H1 (cell line): ENCODE measurements at regions not wholly inside any gene's neighbourhood (a gene's known extent, or its start where the extent isn't known, plus 50 kb on each side); places are given as distances from the start of the nearest gene placed in this dataset.

Experiments used
- CTCF ChIA-PET: fragments of 300-600 bp; sonication (Branson Sonifier 250); formaldehyde crosslinking; loops from one replicate; lab custom pipeline; 2021; ENCODE audit not compliant: partially characterized antibody; lab: Charles Lee
- POLR2A ChIA-PET: fragments of 300-600 bp; sonication (Branson Sonifier 250); formaldehyde crosslinking; loops from one replicate; lab custom pipeline; 2021; ENCODE audit warnings: inconsistent platforms; ENCODE audit not compliant: partially characterized antibody; lab: Charles Lee
- DNase-seq, 2 experiments: peaks; one replicate each; pipeline versions ENCODE4 v3.0.0 to v3.0.0-alpha.2; 2010 to 2022; ENCODE audit warnings: low spot score in 2 of 2, low read depth in 1 of 2, mixed read lengths in 1 of 2
- FAIRE-seq: peaks from 2 replicates; lab custom pipeline; 2011; peaks lifted over from hg19 to GRCh38; lab: Jason Lieb, UNC
- H2AFZ ChIP-seq: 2 replicates; pipeline ENCODE4 v1.8.1; 2012; ENCODE audit warnings: low read length, inconsistent platforms
- H2AK5ac ChIP-seq: 2 replicates; pipeline ENCODE4 v1.6.1; 2013; ENCODE audit warnings: low read depth, low read length
- H2BK120ac ChIP-seq: replicated peaks from 2 replicates; pipeline ENCODE3; 2013; ENCODE audit warnings: low read depth, low read length, inconsistent platforms
- H2BK12ac ChIP-seq: 2 replicates; pipeline ENCODE4 v1.6.1; 2013; ENCODE audit warnings: low read depth, low read length
- H2BK15ac ChIP-seq: 2 replicates; pipeline ENCODE4 v1.6.1; 2013; ENCODE audit warnings: low read length
- H2BK20ac ChIP-seq: 2 replicates; pipeline ENCODE4 v1.6.1; 2013; ENCODE audit warnings: low read length
- H2BK5ac ChIP-seq: 2 replicates; pipeline ENCODE4 v1.6.1; 2013; ENCODE audit warnings: low read depth, low read length
- H3K14ac ChIP-seq: 2 replicates; pipeline ENCODE4 v1.6.1; 2013; ENCODE audit warnings: inconsistent platforms; ENCODE audit not compliant: insufficient read length
- H3K18ac ChIP-seq: 2 replicates; pipeline ENCODE4 v1.6.1; 2013; ENCODE audit warnings: low read length; ENCODE audit errors: extremely low read depth
- H3K23ac ChIP-seq: 2 replicates; pipeline ENCODE4 v1.6.1; 2013; ENCODE audit warnings: inconsistent platforms; ENCODE audit not compliant: insufficient read length
- H3K23me2 ChIP-seq: 2 replicates; pipeline ENCODE4 v1.6.1; 2013; ENCODE audit warnings: low read depth, low read length
- H3K27ac ChIP-seq: 2 replicates; pipeline ENCODE4 v1.6.1; 2011; ENCODE audit warnings: low read depth, low read length, inconsistent platforms
- H3K27me3 ChIP-seq, 4 experiments: replicated peaks in 1 of 4; 1 replicate in 1 of 4; 2 replicates in 3 of 4; pipeline versions ENCODE4 v1.6.1 to v1.8.1; 2011 to 2013; ENCODE audit warnings: low read length in 3 of 4, mild to moderate bottlenecking in 3 of 4, inconsistent platforms in 2 of 4, mixed read lengths in 2 of 4, moderate library complexity in 1 of 4; ENCODE audit not compliant: control insufficient read depth in 3 of 4, insufficient read depth in 3 of 4; ENCODE audit errors: extremely low read depth in 1 of 4
- H3K36me3 ChIP-seq, 4 experiments: 2 replicates each; pipeline versions ENCODE4 v1.6.1 to v1.8.1; 2011 to 2013; ENCODE audit warnings: mild to moderate bottlenecking in 4 of 4, low read length in 3 of 4, moderate library complexity in 2 of 4, control low read depth in 1 of 4, inconsistent platforms in 1 of 4; ENCODE audit not compliant: insufficient read depth in 4 of 4, control insufficient read depth in 2 of 4
- H3K4ac ChIP-seq: replicated peaks from 2 replicates; pipeline ENCODE3; 2013; ENCODE audit warnings: low read length, low read depth, mixed read lengths, inconsistent platforms; ENCODE audit not compliant: insufficient read length
- H3K4me1 ChIP-seq, 4 experiments: replicated peaks in 1 of 4; 1 replicate in 1 of 4; 2 replicates in 3 of 4; pipeline versions ENCODE4 v1.6.1 to v1.8.1; 2011 to 2013; ENCODE audit warnings: low read length in 3 of 4, inconsistent platforms in 2 of 4, mixed read lengths in 1 of 4; ENCODE audit not compliant: insufficient read depth in 4 of 4, control insufficient read depth in 3 of 4
- H3K4me2 ChIP-seq, 2 experiments: 2 replicates each; pipeline versions ENCODE4 v1.6.1 to v1.8.1; 2011 to 2013; ENCODE audit warnings: low read depth in 2 of 2, low read length in 2 of 2, control low read depth in 1 of 2, inconsistent platforms in 1 of 2, mild to moderate bottlenecking in 1 of 2; ENCODE audit not compliant: insufficient read depth in 1 of 2
- H3K4me3 ChIP-seq, 4 experiments: fragments of 200-600, 300-600 bp in 1 of 4; sonication (generic), shearing (Covaris generic), sonication (Bioruptor Twin) in 1 of 4; 2 replicates each; pipeline versions ENCODE4 v1.5.1 to v1.8.1; 2011 to 2016; ENCODE audit warnings: low read length in 4 of 4, low read depth in 3 of 4, control low read depth in 2 of 4, inconsistent platforms in 2 of 4, mild to moderate bottlenecking in 2 of 4, mixed read lengths in 1 of 4, moderate library complexity in 1 of 4; ENCODE audit not compliant: insufficient read depth in 2 of 4; ENCODE audit errors: extremely low read depth in 1 of 4
- H3K56ac ChIP-seq: replicated peaks from 2 replicates; pipeline ENCODE3; 2013; ENCODE audit warnings: low read depth, mild to moderate bottlenecking, mixed read lengths, low read length, inconsistent platforms; ENCODE audit not compliant: insufficient read length
- H3K79me1 ChIP-seq: 2 replicates; pipeline ENCODE4 v1.6.1; 2013; ENCODE audit warnings: low read depth, low read length, control low read depth
- H3K79me2 ChIP-seq, 2 experiments: 2 replicates each; pipeline versions ENCODE4 v1.6.1 to v1.8.1; 2012 to 2013; ENCODE audit warnings: low read length in 2 of 2, mild to moderate bottlenecking in 2 of 2, inconsistent platforms in 1 of 2; ENCODE audit not compliant: insufficient read depth in 2 of 2, control insufficient read depth in 1 of 2
- H3K9ac ChIP-seq, 4 experiments: replicated peaks in 1 of 4; 1 replicate in 1 of 4; 2 replicates in 3 of 4; pipeline versions ENCODE4 v1.6.1 to v1.8.1; 2011 to 2013; ENCODE audit warnings: low read depth in 3 of 4, low read length in 3 of 4, control low read depth in 2 of 4, mild to moderate bottlenecking in 2 of 4, moderate library complexity in 2 of 4, inconsistent platforms in 1 of 4; ENCODE audit errors: extremely low read depth in 1 of 4
- H3K9me3 ChIP-seq, 2 experiments: 2 replicates each; pipeline versions ENCODE4 v1.6.1 to v1.8.1; 2012 to 2013; ENCODE audit warnings: mild to moderate bottlenecking in 2 of 2, moderate library complexity in 2 of 2, control low read depth in 1 of 2, inconsistent platforms in 1 of 2, low read depth in 1 of 2, low read length in 1 of 2, mixed read lengths in 1 of 2; ENCODE audit not compliant: insufficient read depth in 2 of 2
- H4K20me1 ChIP-seq, 2 experiments: replicated peaks in 1 of 2; 2 replicates each; pipeline versions ENCODE3 to v1.8.1; 2011 to 2013; ENCODE audit warnings: inconsistent platforms in 2 of 2, low read length in 2 of 2, mild to moderate bottlenecking in 1 of 2; ENCODE audit not compliant: insufficient read depth in 2 of 2, control insufficient read depth in 1 of 2
- H4K5ac ChIP-seq: 2 replicates; pipeline ENCODE4 v1.6.1; 2013; ENCODE audit warnings: low read length, low read depth, mixed read lengths, inconsistent platforms; ENCODE audit not compliant: insufficient read length
- H4K8ac ChIP-seq: 2 replicates; pipeline ENCODE4 v1.8.0; 2013; ENCODE audit warnings: mild to moderate bottlenecking, moderate library complexity, low read length, inconsistent platforms; ENCODE audit not compliant: insufficient read depth; ENCODE audit errors: extremely low read depth
- H4K91ac ChIP-seq: replicated peaks from 2 replicates; pipeline ENCODE3; 2013; ENCODE audit warnings: low read length, mixed read lengths, inconsistent platforms; ENCODE audit not compliant: insufficient read length
- ASH2L ChIP-seq: fragments of 200-600, 300-600 bp; sonication (generic); IDR thresholded peaks from one replicate; pipeline ENCODE4 v1.7.1; 2017; ENCODE audit warnings: low read length
- HDAC2 ChIP-seq, 2 experiments: fragments of 300-600 bp in 1 of 2; sonication (generic) in 1 of 2; IDR thresholded peaks; 2 replicates each; pipeline ENCODE4 v1.6.1; 2011 to 2012; ENCODE audit warnings: low read depth in 2 of 2, low read length in 2 of 2, mild to moderate bottlenecking in 2 of 2, moderate library complexity in 2 of 2, borderline replicate concordance in 1 of 2, inconsistent platforms in 1 of 2
- NANOG ChIP-seq: IDR thresholded peaks from 2 replicates; pipeline ENCODE4 v1.6.1; 2011; ENCODE audit warnings: low read length, low read depth, mild to moderate bottlenecking, inconsistent platforms; ENCODE audit not compliant: insufficient read depth, poor library complexity, severe bottlenecking
- RNF2 ChIP-seq: fragments of 200-900, 300-1000 bp; sonication (generic); IDR thresholded peaks from 2 replicates; pipeline ENCODE4 v1.7.1; 2016; ENCODE audit warnings: borderline replicate concordance, low read depth, mild to moderate bottlenecking, antibody characterized with exemption, low read length; ENCODE audit not compliant: poor library complexity, severe bottlenecking; ENCODE audit errors: missing control alignments
- SIX5 ChIP-seq: IDR thresholded peaks from 2 replicates; pipeline ENCODE4 v1.6.1; 2011; ENCODE audit warnings: mild to moderate bottlenecking, low read depth, low read length
- ZNF274 ChIP-seq: IDR thresholded peaks from 2 replicates; pipeline ENCODE4 v1.7.0; 2012; ENCODE audit warnings: low read length, borderline replicate concordance; ENCODE audit errors: extremely low read depth
- WGBS, 2 experiments: shearing (Covaris generic) in 1 of 2; methylation state at CpG; one replicate each; pipeline versions ENCODE4 v1.1.6 to v1.1.7; 2013 to 2015; ENCODE audit warnings: low lambda C conversion rate in 2 of 2, mixed read lengths in 2 of 2, inconsistent platforms in 1 of 2, low coverage in 1 of 2, missing lambda C conversion rate in 1 of 2; ENCODE audit not compliant: insufficient replicate concordance in 2 of 2, insufficient coverage in 1 of 2, insufficient read length in 1 of 2; ENCODE audit errors: extremely low coverage in 1 of 2, missing lambda C conversion rate in 1 of 2; 5-methylcytosine and 5-hydroxymethylcytosine counted together

- H4K20me1 ChIP-seq = no peaks in the 10 kb centered on the region
- H3K18ac ChIP-seq = no peak overlapping the region
- no peak overlapping the region for H3K9ac ChIP-seq
- no peak overlapping the region for H3K27ac ChIP-seq
- CTCF ChIA-PET = no interaction called here
- no peak overlapping the region for H3K4me2 ChIP-seq
- H3K4ac ChIP-seq = no peak overlapping the region
- H3K23me2 ChIP-seq = no peaks in the 10 kb centered on the region
- WGBS, 2 experiments = 88% methylated on average over 2 of the region's 2 CpGs; no CpG with 5 or more reads in 1 of the 2 experiments
- H3K56ac ChIP-seq = no peak overlapping the region
- no peaks in the 10 kb centered on the region for H3K79me2 ChIP-seq
- no peak overlapping the region for H4K5ac ChIP-seq
- H2BK15ac ChIP-seq = no peak overlapping the region
- H3K4me3 ChIP-seq = no peak overlapping the region
- H3K79me1 ChIP-seq = no peaks in the 10 kb centered on the region
- FAIRE-seq = no peak
- H4K8ac ChIP-seq = no peak overlapping the region
- H2BK20ac ChIP-seq = no peak overlapping the region
- peaks cover 0 to 7% of the 10 kb centered on the region in 2 experiments; a peak in 1 of 4 replicates for H3K9me3 ChIP-seq
- DNase-seq = no peak
- POLR2A ChIA-PET = interaction anchor here (1.1 kb wide), 1 partner anchor 18 kb away, joined by 3 read pairs; no protein-coding TSS in a partner anchor
- H4K91ac ChIP-seq = no peak overlapping the region
- peaks cover 0 to 2% (median 0%) of the 10 kb centered on the region in 4 experiments; a peak in 3 of 7 replicates for H3K4me1 ChIP-seq
- no peak overlapping the region for H2BK12ac ChIP-seq
- H2AFZ ChIP-seq = no peak overlapping the region
- no peak overlapping the region for H2BK5ac ChIP-seq
- H2BK120ac ChIP-seq = no peak overlapping the region
- H3K23ac ChIP-seq = no peak overlapping the region
- no peaks in the 10 kb centered on the region; a peak in 1 of 7 replicates for H3K27me3 ChIP-seq
- no peak overlapping the region for H3K14ac ChIP-seq
- no peak overlapping the region for H2AK5ac ChIP-seq
- no peaks in the 10 kb centered on the region for H3K36me3 ChIP-seq
- TF ChIP-seq ASH2L (no peak), RNF2 (no peak), NANOG (no peak), ZNF274 (no peak), HDAC2 (IDR thresholded peaks at IDR 0.05; ENCODE audit: borderline replicate concordance in 1 of 2, low read depth in 2 of 2, low read length in 2 of 2) (no peak), SIX5 (no peak)
These were observed 1505.3 kb upstream of the WWC1 start for GRCh38 chr5:166786178-166786577.
